Activated B cell treated with CpG ODN at 0.5 μM for 24 hours (primary cell): ENCODE measurements at regions not wholly inside any gene's neighbourhood (a gene's known extent, or its start where the extent isn't known, plus 50 kb on each side); places are given as distances from the start of the nearest gene placed in this dataset.

Experiments used
- ATAC-seq: fragments of 200-7000 bp; cut with Tn5 transposase; one replicate; pipeline ENCODE4 v1.10.0; 2021; ENCODE audit warnings: low read depth, mild to moderate bottlenecking, moderate library complexity
- CTCF ChIA-PET: fragments of 350-600 bp; sonication (Branson Sonifier 250); formaldehyde crosslinking; loops from one replicate; lab custom pipeline; 2021; ENCODE audit warnings: antibody characterized with exemption; lab: Charles Lee
- POLR2A ChIA-PET: fragments of 350-600 bp; sonication (Branson Sonifier 250); formaldehyde crosslinking; loops from one replicate; lab custom pipeline; 2021; ENCODE audit warnings: antibody characterized with exemption; lab: Charles Lee
- DNase-seq: peaks from one replicate; pipeline ENCODE4 v3.0.0; 2022
- H3K27ac Mint-ChIP-seq: one replicate; pipeline ENCODE4 v1.8.0; 2020; ENCODE audit warnings: mixed read lengths
- H3K27me3 Mint-ChIP-seq: one replicate; pipeline ENCODE4 v1.8.0; 2021; ENCODE audit warnings: mixed read lengths
- H3K36me3 Mint-ChIP-seq: one replicate; pipeline ENCODE4 v1.8.0; 2021; ENCODE audit warnings: low read depth, mixed read lengths
- H3K4me1 Mint-ChIP-seq: one replicate; pipeline ENCODE4 v1.8.0; 2021; ENCODE audit warnings: mixed read lengths
- H3K4me3 Mint-ChIP-seq: one replicate; pipeline ENCODE4 v1.8.0; 2020; ENCODE audit warnings: mild to moderate bottlenecking, mixed read lengths
- H3K9me3 Mint-ChIP-seq: one replicate; pipeline ENCODE4 v1.8.0; 2020; ENCODE audit warnings: mixed read lengths
- CTCF ChIP-seq: fragments of 200-600 bp; IDR thresholded peaks from one replicate; pipeline ENCODE4 v1.8.0; 2022; ENCODE audit warnings: antibody characterized with exemption, mild to moderate bottlenecking
- intact Hi-C: fragments of 100-400 bp; cut with micrococcal nuclease; formaldehyde crosslinking; loops from one replicate; pipeline ENCODE4 v1.15.1; 2024

GRCh38 chr5:166596043-166596442, 1695.4 kb upstream of the WWC1 start:
- Mint-ChIP-seq H3K27ac (no peak overlapping the region), H3K9me3 (peaks cover 6% of the 10 kb centered on the region), H3K4me3 (no peak overlapping the region), H3K27me3 (no peaks in the 10 kb centered on the region), H3K36me3 (no peaks in the 10 kb centered on the region), H3K4me1 (no peaks in the 10 kb centered on the region)
- intact Hi-C loops: no loop called here
- DNase-seq: no peak
- no peak for ATAC-seq
- TF ChIP-seq CTCF: no peak
- ChIA-PET POLR2A (no interaction called here), CTCF (no interaction called here)

DNA sequence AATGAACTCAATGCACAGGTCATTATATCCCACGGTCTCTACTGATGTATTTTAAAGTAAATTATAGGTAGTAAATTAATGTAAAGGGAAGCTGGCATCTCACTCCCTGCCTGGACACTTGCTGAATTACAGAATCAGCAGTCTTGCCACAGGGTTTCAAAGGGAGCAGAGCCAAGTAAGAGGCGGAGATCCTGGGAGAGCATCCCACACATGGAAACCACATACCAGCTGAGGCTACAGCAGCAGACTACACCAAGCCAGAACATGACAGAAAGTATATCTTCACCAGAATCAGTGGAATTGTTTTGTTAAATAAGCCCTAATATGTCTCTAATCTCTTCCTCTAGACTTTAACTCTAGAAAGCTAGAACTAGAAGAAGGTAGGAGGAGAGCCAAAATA, 1689.2 kb upstream of the WWC1 start:
- no peak overlapping the region for H3K27ac Mint-ChIP-seq
- H3K27me3 Mint-ChIP-seq: no peaks in the 10 kb centered on the region
- peaks cover 12% of the 10 kb centered on the region for H3K9me3 Mint-ChIP-seq
- H3K36me3 Mint-ChIP-seq: no peaks in the 10 kb centered on the region
- DNase-seq (no peak), ATAC-seq (no peak)
- H3K4me1 Mint-ChIP-seq: no peaks in the 10 kb centered on the region
- TF ChIP-seq CTCF: no peak
- H3K4me3 Mint-ChIP-seq: no peak overlapping the region
- intact Hi-C loops: no loop called here
- CTCF ChIA-PET: no interaction called here
- POLR2A ChIA-PET: no interaction called here

DNA sequence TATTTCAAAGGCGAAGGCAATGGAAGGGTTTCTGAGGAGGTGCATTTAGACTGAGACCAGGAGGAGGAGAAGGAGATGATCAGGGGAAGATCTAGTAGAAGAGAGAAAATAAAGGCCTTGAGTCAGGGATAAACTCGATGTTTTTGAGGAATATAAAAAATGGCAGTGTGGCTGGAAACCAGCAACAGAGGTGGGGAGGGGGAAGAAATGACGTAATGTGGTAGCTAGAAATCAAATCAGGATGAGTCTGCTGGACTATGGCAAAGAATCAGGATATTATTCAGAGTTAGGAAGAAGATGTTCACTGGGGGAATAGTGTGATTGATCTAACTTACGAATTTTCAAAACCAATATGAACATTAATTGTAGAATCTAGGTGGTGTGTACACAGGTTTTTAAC, 1673.9 kb upstream of the WWC1 start:
- H3K9me3 Mint-ChIP-seq: peaks cover 15% of the 10 kb centered on the region
- POLR2A ChIA-PET: no interaction called here
- H3K4me1 Mint-ChIP-seq: no peaks in the 10 kb centered on the region
- H3K36me3 Mint-ChIP-seq: no peaks in the 10 kb centered on the region
- ATAC-seq (no peak), DNase-seq (no peak)
- CTCF ChIA-PET: no interaction called here
- intact Hi-C loops: no loop called here
- H3K4me3 Mint-ChIP-seq: no peak overlapping the region
- TF ChIP-seq CTCF: no peak
- H3K27me3 Mint-ChIP-seq: no peaks in the 10 kb centered on the region
- H3K27ac Mint-ChIP-seq: no peak overlapping the region

DNA sequence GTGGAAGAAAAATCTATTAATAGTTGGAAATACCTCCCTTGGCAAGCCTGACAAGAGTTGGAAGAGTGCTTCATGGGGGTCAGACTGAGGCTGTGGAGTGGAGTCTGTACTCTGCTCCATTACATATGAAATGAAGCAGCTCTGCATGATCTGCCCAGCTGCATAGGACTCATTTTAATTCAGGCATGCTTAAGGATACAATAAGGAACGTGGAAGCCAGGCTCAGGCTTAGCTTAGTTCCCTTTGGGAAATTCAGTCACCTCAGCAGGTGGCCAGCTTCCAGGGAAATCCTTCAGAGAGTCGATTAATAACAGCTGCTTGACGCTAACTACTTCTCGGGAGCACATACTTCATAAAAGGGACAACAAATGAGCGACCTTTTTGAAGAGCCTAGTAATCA, 1672.9 kb upstream of the WWC1 start:
- no peak overlapping the region for H3K27ac Mint-ChIP-seq
- H3K27me3 Mint-ChIP-seq: no peaks in the 10 kb centered on the region
- TF ChIP-seq CTCF: no peak
- H3K4me3 Mint-ChIP-seq: no peak overlapping the region
- peaks cover 17% of the 10 kb centered on the region for H3K9me3 Mint-ChIP-seq
- CTCF ChIA-PET: no interaction called here
- DNase-seq: no peak
- no peaks in the 10 kb centered on the region for H3K36me3 Mint-ChIP-seq
- H3K4me1 Mint-ChIP-seq: no peaks in the 10 kb centered on the region
- no peak for ATAC-seq
- intact Hi-C loops: no loop called here
- POLR2A ChIA-PET: no interaction called here

DNA sequence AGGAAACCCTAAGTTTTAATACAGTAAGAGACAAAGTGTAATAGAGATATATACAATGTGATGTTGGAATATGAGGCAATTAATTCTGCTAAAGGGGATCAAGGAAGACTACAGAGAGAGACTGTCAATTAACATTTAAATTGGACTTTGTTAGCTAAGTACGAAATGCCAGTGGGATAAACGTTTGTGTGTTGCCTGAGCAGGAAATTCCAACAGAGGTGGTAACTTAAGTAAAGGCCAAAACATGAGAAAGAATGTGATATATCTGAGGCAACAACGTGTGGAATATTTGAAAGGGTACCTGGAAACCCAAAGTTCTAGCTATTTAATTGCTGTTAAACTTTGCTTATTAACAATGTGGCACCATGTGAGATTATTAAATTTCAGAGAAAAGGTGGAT, 1666.9 kb upstream of the WWC1 start:
- no peak for TF ChIP-seq CTCF
- intact Hi-C loops: no loop called here
- ATAC-seq: no peak
- ChIA-PET CTCF (no interaction called here), POLR2A (no interaction called here)
- Mint-ChIP-seq H3K4me1 (no peaks in the 10 kb centered on the region), H3K9me3 (peaks cover 5% of the 10 kb centered on the region), H3K27ac (no peak overlapping the region), H3K36me3 (no peaks in the 10 kb centered on the region), H3K27me3 (no peaks in the 10 kb centered on the region), H3K4me3 (no peak overlapping the region)
- no peak for DNase-seq
